ENCODE measurements at regions not wholly inside any gene's neighbourhood (a gene's known extent, or its start where the extent isn't known, plus 50 kb on each side); places are given as distances from the start of the nearest gene placed in this dataset.

- no peaks in the 10 kb centered on the region for H3K27me3 Mint-ChIP-seq (ENCODE audit: low read depth)
- no peak overlapping the region for H3K27ac Mint-ChIP-seq
- H3K9me3 Mint-ChIP-seq = no peaks in the 10 kb centered on the region
- H3K4me1 Mint-ChIP-seq = peaks cover 4% of the 10 kb centered on the region
- no peak for TF ChIP-seq CTCF (IDR thresholded peaks at IDR 0.05; ENCODE audit: unreplicated experiment)
- no peak for DNase-seq (ENCODE audit: low spot score in 2 of 2, unreplicated experiment in 2 of 2)
- no peak overlapping the region for H3K4me3 Mint-ChIP-seq
- H3K36me3 Mint-ChIP-seq = no peaks in the 10 kb centered on the region
These were observed 316.1 kb upstream of the FANCL start for GRCh38 chr2:58557176-58557575.

GRCh38 chr2:58553937-58554336, 312.8 kb upstream of the FANCL start:
- DNase-seq (ENCODE audit: low spot score in 2 of 2, unreplicated experiment in 2 of 2) = no peak
- H3K4me1 Mint-ChIP-seq = no peaks in the 10 kb centered on the region

GRCh38 chr2:58553522-58553921, 312.4 kb upstream of the FANCL start:
- Mint-ChIP-seq H3K27me3 (ENCODE audit: low read depth) (no peaks in the 10 kb centered on the region), H3K4me3 (no peak overlapping the region), H3K36me3 (no peaks in the 10 kb centered on the region), H3K9me3 (no peaks in the 10 kb centered on the region), H3K4me1 (no peaks in the 10 kb centered on the region), H3K27ac (no peak overlapping the region)
- TF ChIP-seq CTCF (IDR thresholded peaks at IDR 0.05; ENCODE audit: unreplicated experiment) = no peak
- DNase-seq (ENCODE audit: low spot score in 2 of 2, unreplicated experiment in 2 of 2) = no peak

More at GRCh38 chr2:58553937-58554336, 312.8 kb upstream of the FANCL start:
- TF ChIP-seq CTCF (IDR thresholded peaks at IDR 0.05; ENCODE audit: unreplicated experiment) = no peak
- H3K4me3 Mint-ChIP-seq = no peak overlapping the region
- no peaks in the 10 kb centered on the region for H3K36me3 Mint-ChIP-seq
- H3K9me3 Mint-ChIP-seq = no peaks in the 10 kb centered on the region
- no peak overlapping the region for H3K27ac Mint-ChIP-seq
- H3K27me3 Mint-ChIP-seq (ENCODE audit: low read depth) = no peaks in the 10 kb centered on the region

GRCh38 chr2:58545300-58546280, 304.5 kb upstream of the FANCL start:
- Mint-ChIP-seq H3K27me3 (ENCODE audit: low read depth) (no peaks in the 10 kb centered on the region), H3K4me3 (no peak overlapping the region), H3K4me1 (peaks cover 11% of the 10 kb centered on the region), H3K27ac (no peak overlapping the region), H3K9me3 (no peaks in the 10 kb centered on the region), H3K36me3 (no peaks in the 10 kb centered on the region)
- TF ChIP-seq CTCF (IDR thresholded peaks at IDR 0.05; ENCODE audit: unreplicated experiment) = no peak
- DNase-seq (ENCODE audit: low spot score in 2 of 2, unreplicated experiment in 2 of 2) = no peak

- Mint-ChIP-seq H3K36me3 (no peaks in the 10 kb centered on the region), H3K4me3 (no peak overlapping the region), H3K27ac (no peak overlapping the region), H3K9me3 (no peaks in the 10 kb centered on the region), H3K4me1 (peaks cover 24% of the 10 kb centered on the region), H3K27me3 (ENCODE audit: low read depth) (no peaks in the 10 kb centered on the region)
- DNase-seq (ENCODE audit: low spot score in 2 of 2, unreplicated experiment in 2 of 2) = no peak
- TF ChIP-seq CTCF (IDR thresholded peaks at IDR 0.05; ENCODE audit: unreplicated experiment) = no peak
These were observed 302.3 kb upstream of the FANCL start for GRCh38 chr2:58543442-58543841.

All from mesothelial cell of epicardium (in vitro differentiated cells).